WTC11 (cell line): ENCODE measurements at regions not wholly inside any gene's neighbourhood (a gene's known extent, or its start where the extent isn't known, plus 50 kb on each side); places are given as distances from the start of the nearest gene placed in this dataset.

ENCODE experiments used
- ATAC-seq: fragments of 200-7000 bp; cut with Tn5 transposase; 2 replicates; pipeline ENCODE4 v1.10.0; 2021; ENCODE audit warnings: mild to moderate bottlenecking, moderate library complexity
- CTCF ChIA-PET: fragments of 300-600 bp; sonication (Branson Sonifier 250); formaldehyde crosslinking; loops from one replicate; lab custom pipeline; 2021; ENCODE audit warnings: antibody characterized with exemption; lab: Charles Lee
- POLR2A ChIA-PET: fragments of 350-600 bp; sonication (Branson Sonifier 250); formaldehyde crosslinking; loops from one replicate; lab custom pipeline; 2021; ENCODE audit warnings: antibody characterized with exemption; lab: Charles Lee
- DNase-seq: peaks from one replicate; pipeline ENCODE4 v3.0.0; 2021; ENCODE audit warnings: low spot score
- H3K27ac Mint-ChIP-seq: 2 replicates; pipeline ENCODE4 v1.8.0; 2021; ENCODE audit warnings: mixed read lengths
- H3K27me3 Mint-ChIP-seq: 2 replicates; pipeline ENCODE4 v1.8.0; 2021; ENCODE audit warnings: low read depth, mild to moderate bottlenecking, moderate library complexity, mixed read lengths
- H3K36me3 Mint-ChIP-seq: 2 replicates; pipeline ENCODE4 v1.8.0; 2021; ENCODE audit warnings: mixed read lengths
- H3K4me1 Mint-ChIP-seq: 2 replicates; pipeline ENCODE4 v1.8.0; 2022; ENCODE audit warnings: mixed read lengths
- H3K4me3 Mint-ChIP-seq: 2 replicates; pipeline ENCODE4 v1.8.0; 2021; ENCODE audit warnings: mild to moderate bottlenecking, moderate library complexity, mixed read lengths
- H3K9me3 Mint-ChIP-seq: 2 replicates; pipeline ENCODE4 v1.8.0; 2021; ENCODE audit warnings: mixed read lengths
- ARID4B ChIP-seq: sonication (generic); formaldehyde crosslinking; IDR thresholded peaks from 2 replicates; pipeline ENCODE4 v1.8.0; 2023; ENCODE audit warnings: missing genetic modification reagents, mild to moderate bottlenecking, borderline replicate concordance
- E2F4 ChIP-seq: sonication (generic); formaldehyde crosslinking; IDR thresholded peaks from 2 replicates; pipeline ENCODE4 v1.8.1; 2022; ENCODE audit warnings: low read depth, mild to moderate bottlenecking, moderate library complexity, missing genetic modification reagents, borderline replicate concordance
- FOXP4 ChIP-seq: sonication (generic); formaldehyde crosslinking; IDR thresholded peaks from 2 replicates; pipeline ENCODE4 v1.8.0; 2022; ENCODE audit warnings: mild to moderate bottlenecking, missing genetic modification reagents
- GABPB1 ChIP-seq: sonication (generic); formaldehyde crosslinking; IDR thresholded peaks from 2 replicates; pipeline ENCODE4 v1.8.1; 2023; ENCODE audit warnings: mild to moderate bottlenecking, missing genetic modification reagents
- KAT7 ChIP-seq: sonication (generic); formaldehyde crosslinking; IDR thresholded peaks from 2 replicates; pipeline ENCODE4 v1.8.1; 2023; ENCODE audit warnings: missing genetic modification reagents, mild to moderate bottlenecking, borderline replicate concordance
- NR2C2 ChIP-seq: sonication (generic); formaldehyde crosslinking; IDR thresholded peaks from 2 replicates; pipeline ENCODE4 v1.8.0; 2022; ENCODE audit warnings: mild to moderate bottlenecking, missing genetic modification reagents
- PRDM15 ChIP-seq: sonication (generic); formaldehyde crosslinking; IDR thresholded peaks from 2 replicates; pipeline ENCODE4 v1.8.0; 2022; ENCODE audit warnings: missing genetic modification reagents
- PRRX2 ChIP-seq: fragments of 250-450 bp; sonication (Bioruptor Pico); IDR thresholded peaks from 2 replicates; pipeline ENCODE4 v1.8.0; 2021; ENCODE audit warnings: mild to moderate bottlenecking
- TCF7 ChIP-seq: sonication (generic); formaldehyde crosslinking; IDR thresholded peaks from 2 replicates; pipeline ENCODE4 v1.8.0; 2022; ENCODE audit warnings: mild to moderate bottlenecking, low read depth, missing genetic modification reagents, moderate library complexity
- ZNF396 ChIP-seq: fragments of 250-450 bp; sonication (Bioruptor Pico); IDR thresholded peaks from 2 replicates; pipeline ENCODE4 v1.8.0; 2021; ENCODE audit warnings: mild to moderate bottlenecking, moderate library complexity, borderline replicate concordance
- ZNF423 ChIP-seq: fragments of 250-450 bp; sonication (Bioruptor Pico); IDR thresholded peaks from 2 replicates; pipeline ENCODE4 v2.1.2; 2022; ENCODE audit warnings: mild to moderate bottlenecking, moderate library complexity
- ZNF512 ChIP-seq: sonication (generic); formaldehyde crosslinking; IDR thresholded peaks from 2 replicates; pipeline ENCODE4 v1.8.1; 2022; ENCODE audit warnings: missing genetic modification reagents, borderline replicate concordance
- ZNF671 ChIP-seq: fragments of 250-450 bp; sonication (Bioruptor Pico); IDR thresholded peaks from 2 replicates; pipeline ENCODE4 v1.8.0; 2021; ENCODE audit warnings: mild to moderate bottlenecking

GRCh38 chr2:53302455-53302854 lies 465.1 kb upstream of the CHAC2 start:
- no peak for DNase-seq
- TF ChIP-seq TCF7 (no peak), PRRX2 (no peak), ZNF512 (CRISPR knock-in tag) (no peak), KAT7 (CRISPR knock-in tag) (no peak), PRDM15 (CRISPR knock-in tag) (no peak), ZNF396 (no peak), FOXP4 (CRISPR knock-in tag) (no peak), NR2C2 (CRISPR knock-in tag) (no peak)
- no peaks in the 10 kb centered on the region for H3K4me1 Mint-ChIP-seq
- no peak for ATAC-seq
- no peaks in the 10 kb centered on the region for H3K27me3 Mint-ChIP-seq
- H3K9me3 Mint-ChIP-seq, result peaks cover 14% of the 10 kb centered on the region
- no peak overlapping the region for H3K27ac Mint-ChIP-seq
- no peak overlapping the region for H3K4me3 Mint-ChIP-seq
- CTCF ChIA-PET, result no interaction called here
- POLR2A ChIA-PET, result no interaction called here
- H3K36me3 Mint-ChIP-seq, result no peaks in the 10 kb centered on the region

GRCh38 chr2:53289309-53290006 lies 478.1 kb upstream of the CHAC2 start:
- CTCF ChIA-PET, result no interaction called here
- peak overlapping the region; percentile 52 for H3K27ac Mint-ChIP-seq
- peak; percentile 61 for ATAC-seq

More at GRCh38 chr2:53289309-53290006, 478.1 kb upstream of the CHAC2 start:
- DNase-seq, result no peak
- POLR2A ChIA-PET, result no interaction called here
- Mint-ChIP-seq H3K4me3 (no peak overlapping the region), H3K4me1 (peaks cover 24% of the 10 kb centered on the region), H3K27me3 (no peaks in the 10 kb centered on the region), H3K9me3 (peaks cover 4% of the 10 kb centered on the region; the same call in 1 of the 2 replicates), H3K36me3 (no peaks in the 10 kb centered on the region)
- no peak for TF ChIP-seq ZNF671 (CRISPR knock-in tag)
- no peak for TF ChIP-seq E2F4 (CRISPR knock-in tag)
- TF ChIP-seq ZNF423 (CRISPR knock-in tag), result peak; percentile 95
- no peak for TF ChIP-seq ARID4B
- no peak for TF ChIP-seq GABPB1 (CRISPR knock-in tag)
